GM23338 (cell line): ENCODE measurements at regions not wholly inside any gene's neighbourhood (a gene's known extent, or its start where the extent isn't known, plus 50 kb on each side); places are given as distances from the start of the nearest gene placed in this dataset.

Source experiments
- ATAC-seq: fragments of 200-7000 bp; cut with Tn5 transposase; 3 replicates; pipeline ENCODE4 v1.9.1; 2020
- DNase-seq: peaks from one replicate; pipeline ENCODE4 v3.0.0-alpha.2; 2015; ENCODE audit warnings: low spot score
- H2AFZ ChIP-seq: fragments of 200-600 bp; sonication (generic); 2 replicates; pipeline ENCODE4 v1.8.0; 2016; ENCODE audit warnings: antibody characterized with exemption, mild to moderate bottlenecking, moderate library complexity
- H3F3A ChIP-seq: fragments of 200-600 bp; sonication (generic); replicated peaks from 2 replicates; pipeline ENCODE4 v1.8.0; 2017; ENCODE audit warnings: antibody characterized with exemption, mixed run types, low read depth
- H3K27ac ChIP-seq: fragments of 200-600 bp; sonication (generic); 2 replicates; pipeline ENCODE4 v1.6.1; 2016; ENCODE audit warnings: low read depth
- H3K27me3 ChIP-seq: fragments of 200-600 bp; sonication (generic); 2 replicates; pipeline ENCODE4 v1.8.0; 2016; ENCODE audit warnings: mild to moderate bottlenecking, mixed run types, moderate library complexity; ENCODE audit not compliant: insufficient read depth
- H3K36me3 ChIP-seq: fragments of 200-600 bp; sonication (generic); 2 replicates; pipeline ENCODE4 v1.8.0; 2016; ENCODE audit warnings: mild to moderate bottlenecking; ENCODE audit not compliant: insufficient read depth
- H3K4me1 ChIP-seq: fragments of 200-600 bp; sonication (generic); 2 replicates; pipeline ENCODE4 v1.8.0; 2016; ENCODE audit warnings: mild to moderate bottlenecking, moderate library complexity; ENCODE audit not compliant: insufficient read depth
- H3K4me2 ChIP-seq: fragments of 200-600 bp; sonication (generic); 2 replicates; pipeline ENCODE4 v1.7.1; 2017; ENCODE audit warnings: mixed run types
- H3K4me3 ChIP-seq: fragments of 200-600 bp; sonication (generic); 2 replicates; pipeline ENCODE4 v1.6.1; 2016; ENCODE audit warnings: mixed run types
- H3K79me2 ChIP-seq: fragments of 200-600 bp; sonication (generic); replicated peaks from 2 replicates; pipeline ENCODE4 v1.8.0; 2017; ENCODE audit warnings: mild to moderate bottlenecking; ENCODE audit not compliant: insufficient read depth
- H3K9me2 ChIP-seq: fragments of 200-600 bp; sonication (generic); 2 replicates; pipeline ENCODE4 v1.8.0; 2017; ENCODE audit not compliant: insufficient read depth
- H4K20me1 ChIP-seq: fragments of 200-600 bp; sonication (generic); replicated peaks from 2 replicates; pipeline ENCODE4 v1.8.0; 2017; ENCODE audit warnings: mild to moderate bottlenecking; ENCODE audit not compliant: insufficient read depth
- H3K27ac Mint-ChIP-seq: 2 replicates; pipeline ENCODE4 v1.8.0; 2020; ENCODE audit warnings: inconsistent platforms, mild to moderate bottlenecking, moderate library complexity, mixed read lengths
- H3K27me3 Mint-ChIP-seq: 3 replicates; pipeline ENCODE4 v1.8.0; 2022; ENCODE audit warnings: low read depth, mild to moderate bottlenecking, moderate library complexity, mixed read lengths, inconsistent platforms; ENCODE audit not compliant: insufficient read depth, poor library complexity
- H3K36me3 Mint-ChIP-seq: 3 replicates; pipeline ENCODE4 v1.8.0; 2021; ENCODE audit warnings: low read depth, mild to moderate bottlenecking, inconsistent platforms, moderate library complexity, mixed read lengths
- H3K4me1 Mint-ChIP-seq: 3 replicates; pipeline ENCODE4 v1.8.0; 2020; ENCODE audit warnings: mild to moderate bottlenecking, inconsistent platforms, mixed read lengths
- H3K4me3 Mint-ChIP-seq: 3 replicates; pipeline ENCODE4 v1.8.0; 2021; ENCODE audit warnings: moderate library complexity, mild to moderate bottlenecking, inconsistent platforms, mixed read lengths
- H3K9me3 Mint-ChIP-seq: 3 replicates; pipeline ENCODE4 v1.8.0; 2020; ENCODE audit warnings: moderate library complexity, mild to moderate bottlenecking, inconsistent platforms, mixed read lengths
- CREB1 ChIP-seq: fragments of 250-450 bp; sonication (Bioruptor Pico); IDR thresholded peaks from 2 replicates; pipeline ENCODE4 v1.5.0; 2020; ENCODE audit warnings: low read depth, mild to moderate bottlenecking, moderate library complexity
- EZH2phosphoT487 ChIP-seq: fragments of 200-600 bp; sonication (generic); IDR thresholded peaks from one replicate; pipeline ENCODE4 v1.8.1; 2018; ENCODE audit warnings: antibody characterized with exemption; ENCODE audit not compliant: unreplicated experiment
- JUNB ChIP-seq: IDR thresholded peaks from one replicate; pipeline ENCODE4 v1.6.1; 2016; ENCODE audit warnings: antibody characterized with exemption; ENCODE audit not compliant: unreplicated experiment
- NANOG ChIP-seq: IDR thresholded peaks from 2 replicates; pipeline ENCODE4 v1.6.1; 2016; ENCODE audit warnings: antibody characterized with exemption, borderline replicate concordance
- STAT1 ChIP-seq: IDR thresholded peaks from one replicate; pipeline ENCODE4 v1.6.1; 2016; ENCODE audit warnings: antibody characterized with exemption; ENCODE audit not compliant: unreplicated experiment
- ZNF114 ChIP-seq: fragments of 250-450 bp; sonication (Bioruptor Pico); IDR thresholded peaks from 2 replicates; pipeline ENCODE4 v1.5.0; 2020; ENCODE audit warnings: mild to moderate bottlenecking, moderate library complexity
- ZNF331 ChIP-seq: fragments of 250-450 bp; sonication (Bioruptor Pico); IDR thresholded peaks from 2 replicates; pipeline ENCODE4 v1.5.0; 2020; ENCODE audit warnings: low read depth, mild to moderate bottlenecking, moderate library complexity
- ZNF462 ChIP-seq: fragments of 250-450 bp; sonication (Bioruptor Pico); IDR thresholded peaks from 2 replicates; pipeline ENCODE4 v1.5.0; 2020; ENCODE audit warnings: mild to moderate bottlenecking, moderate library complexity
- TF ChIP-seq, protein P1 (sequence below), 2 experiments: fragments of 200-600 bp in 1 of 2; sonication (generic) in 1 of 2; conservative IDR thresholded peaks; 2 replicates each; pipeline versions ENCODE4 v1.5.1 to v1.6.1; 2016 to 2017; ENCODE audit warnings: antibody characterized with exemption in 2 of 2, low read depth in 2 of 2, mild to moderate bottlenecking in 2 of 2, moderate library complexity in 1 of 2

GRCh38 chr6:146944077-146944476 lies 260.1 kb upstream of the STXBP5 start:
- Mint-ChIP-seq H3K36me3 (peaks cover 4% of the 10 kb centered on the region; the same call in 1 of the 3 replicates), H3K9me3 (peaks cover 19% of the 10 kb centered on the region)
- no peaks in the 10 kb centered on the region for H3K79me2 ChIP-seq

GRCh38 chr6:146944809-146945208 lies 259.4 kb upstream of the STXBP5 start:
- Histone ChIP-seq H3K4me1 (no peaks in the 10 kb centered on the region), H4K20me1 (no peaks in the 10 kb centered on the region), H3K36me3 (no peaks in the 10 kb centered on the region), H3K27ac (no peak overlapping the region), H3F3A (no peaks in the 10 kb centered on the region), H3K79me2 (no peaks in the 10 kb centered on the region), H3K4me3 (no peak overlapping the region), H3K9me2 (no peaks in the 10 kb centered on the region; the same call in 1 of the 2 replicates), H3K27me3 (no peaks in the 10 kb centered on the region), H2AFZ (no peak overlapping the region), H3K4me2 (no peak overlapping the region)
- Mint-ChIP-seq H3K36me3 (peaks cover 4% of the 10 kb centered on the region; the same call in 1 of the 3 replicates), H3K9me3 (peaks cover 19% of the 10 kb centered on the region), H3K27me3 (no peaks in the 10 kb centered on the region), H3K27ac (no peak overlapping the region), H3K4me1 (no peaks in the 10 kb centered on the region), H3K4me3 (no peak overlapping the region)
- TF ChIP-seq ZNF462 (CRISPR knock-in tag) (no peak), ZNF331 (CRISPR knock-in tag) (no peak), ZNF114 (no peak), EZH2phosphoT487 (no peak), JUNB (no peak), NANOG (no peak), STAT1 (no peak)
- DNase-seq (no peak), ATAC-seq (no peak)

More at GRCh38 chr6:146944077-146944476, 260.1 kb upstream of the STXBP5 start:
- H4K20me1 ChIP-seq = no peaks in the 10 kb centered on the region
- no peak overlapping the region for H2AFZ ChIP-seq
- no peaks in the 10 kb centered on the region for H3K36me3 ChIP-seq
- H3K9me2 ChIP-seq = no peaks in the 10 kb centered on the region; the same call in 1 of the 2 replicates
- H3K4me1 Mint-ChIP-seq = no peaks in the 10 kb centered on the region
- no peaks in the 10 kb centered on the region for H3K27me3 Mint-ChIP-seq
- H3K4me1 ChIP-seq = no peaks in the 10 kb centered on the region
- TF ChIP-seq STAT1 = no peak
- TF ChIP-seq, protein P1, sequence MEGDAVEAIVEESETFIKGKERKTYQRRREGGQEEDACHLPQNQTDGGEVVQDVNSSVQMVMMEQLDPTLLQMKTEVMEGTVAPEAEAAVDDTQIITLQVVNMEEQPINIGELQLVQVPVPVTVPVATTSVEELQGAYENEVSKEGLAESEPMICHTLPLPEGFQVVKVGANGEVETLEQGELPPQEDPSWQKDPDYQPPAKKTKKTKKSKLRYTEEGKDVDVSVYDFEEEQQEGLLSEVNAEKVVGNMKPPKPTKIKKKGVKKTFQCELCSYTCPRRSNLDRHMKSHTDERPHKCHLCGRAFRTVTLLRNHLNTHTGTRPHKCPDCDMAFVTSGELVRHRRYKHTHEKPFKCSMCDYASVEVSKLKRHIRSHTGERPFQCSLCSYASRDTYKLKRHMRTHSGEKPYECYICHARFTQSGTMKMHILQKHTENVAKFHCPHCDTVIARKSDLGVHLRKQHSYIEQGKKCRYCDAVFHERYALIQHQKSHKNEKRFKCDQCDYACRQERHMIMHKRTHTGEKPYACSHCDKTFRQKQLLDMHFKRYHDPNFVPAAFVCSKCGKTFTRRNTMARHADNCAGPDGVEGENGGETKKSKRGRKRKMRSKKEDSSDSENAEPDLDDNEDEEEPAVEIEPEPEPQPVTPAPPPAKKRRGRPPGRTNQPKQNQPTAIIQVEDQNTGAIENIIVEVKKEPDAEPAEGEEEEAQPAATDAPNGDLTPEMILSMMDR (conservative IDR thresholded peaks at IDR 0.05; ENCODE audit: low read depth in 2 of 2) = no peak
- TF ChIP-seq CREB1 (CRISPR knock-in tag) = no peak
- TF ChIP-seq NANOG = no peak
- no peak overlapping the region for H3K27ac Mint-ChIP-seq
- no peaks in the 10 kb centered on the region for H3K27me3 ChIP-seq
- no peak overlapping the region for H3K4me3 ChIP-seq
- no peak for ATAC-seq
- H3K4me3 Mint-ChIP-seq = no peak overlapping the region
- no peak overlapping the region for H3K27ac ChIP-seq
- H3F3A ChIP-seq = no peaks in the 10 kb centered on the region
- no peak overlapping the region for H3K4me2 ChIP-seq
- DNase-seq = no peak
